SK-N-MC (cell line): ENCODE measurements at regions not wholly inside any gene's neighbourhood (a gene's known extent, or its start where the extent isn't known, plus 50 kb on each side); places are given as distances from the start of the nearest gene placed in this dataset.
"Not testable (repeated sequence)": the region's sequence is repeated elsewhere in the genome, so short reads cannot be mapped to it uniquely, and the experiment has no call there.

Experiments used
- DNase-seq: peaks from one replicate; pipeline ENCODE4 v3.0.0-alpha.2; 2011; ENCODE audit warnings: low read depth, low spot score
- H3K27ac ChIP-seq: fragments of 200-600 bp; sonication (generic); 2 replicates; pipeline ENCODE4 v1.5.1; 2016; ENCODE audit warnings: mixed run types
- H3K36me3 ChIP-seq: fragments of 200-600 bp; sonication (generic); 2 replicates; pipeline ENCODE4 v1.6.1; 2017; ENCODE audit warnings: antibody characterized with exemption, low read length, mixed read lengths; ENCODE audit not compliant: insufficient read depth
- H3K4me3 ChIP-seq: fragments of 200-600 bp; sonication (generic); 2 replicates; pipeline ENCODE4 v1.5.1; 2016
- H3K9ac ChIP-seq: fragments of 200-600 bp; sonication (generic); 2 replicates; pipeline ENCODE4 v1.8.0; 2017; ENCODE audit warnings: mixed run types, mixed read lengths; ENCODE audit not compliant: insufficient read length
- H3K9me3 ChIP-seq: fragments of 200-600 bp; sonication (generic); 2 replicates; pipeline ENCODE4 v1.6.1; 2017; ENCODE audit warnings: low read depth, mild to moderate bottlenecking, antibody characterized with exemption, low read length, moderate library complexity, mixed read lengths
- EZH2 ChIP-seq: fragments of 200-600 bp; sonication (generic); IDR thresholded peaks from one replicate; pipeline ENCODE4 v1.6.1; 2017; ENCODE audit warnings: antibody characterized with exemption
- FOXP2 ChIP-seq: optimal IDR thresholded peaks from 2 replicates; pipeline ENCODE3; 2011; ENCODE audit warnings: mild to moderate bottlenecking, moderate library complexity; ENCODE audit not compliant: insufficient read depth; ENCODE audit errors: extremely low read length, control extremely low read depth
- POLR2AphosphoS5 ChIP-seq: IDR thresholded peaks from 2 replicates; pipeline ENCODE4 v1.6.1; 2012; ENCODE audit warnings: mild to moderate bottlenecking, low read depth, low read length, borderline replicate concordance

DNA sequence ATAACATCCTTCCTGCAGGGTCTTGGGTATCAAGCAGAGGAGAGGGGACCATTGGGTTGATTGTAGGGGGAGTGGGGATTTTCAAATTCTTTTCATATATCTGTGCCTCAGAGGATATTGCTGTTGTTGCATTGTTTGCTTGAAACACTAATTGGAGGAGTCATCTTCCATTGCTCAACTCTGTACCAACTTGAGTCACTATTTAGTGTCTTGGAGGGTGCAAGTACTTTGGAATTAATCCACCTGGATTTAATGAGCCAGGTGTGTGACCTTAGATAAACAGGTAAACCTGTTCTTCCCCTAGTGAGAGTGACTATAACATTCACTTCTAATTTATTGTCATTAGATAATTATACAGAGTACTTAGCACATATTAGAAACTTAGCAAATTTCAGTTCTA, 151.3 kb upstream of the CNTNAP4 start:
- H3K9me3 ChIP-seq = no peaks in the 10 kb centered on the region
- H3K27ac ChIP-seq = no peak overlapping the region
- no peak overlapping the region for H3K9ac ChIP-seq
- H3K4me3 ChIP-seq = no peak overlapping the region
- no peaks in the 10 kb centered on the region for H3K36me3 ChIP-seq
- DNase-seq = no peak
- TF ChIP-seq FOXP2 (no peak), EZH2 (no peak), POLR2AphosphoS5 (no peak)

DNA sequence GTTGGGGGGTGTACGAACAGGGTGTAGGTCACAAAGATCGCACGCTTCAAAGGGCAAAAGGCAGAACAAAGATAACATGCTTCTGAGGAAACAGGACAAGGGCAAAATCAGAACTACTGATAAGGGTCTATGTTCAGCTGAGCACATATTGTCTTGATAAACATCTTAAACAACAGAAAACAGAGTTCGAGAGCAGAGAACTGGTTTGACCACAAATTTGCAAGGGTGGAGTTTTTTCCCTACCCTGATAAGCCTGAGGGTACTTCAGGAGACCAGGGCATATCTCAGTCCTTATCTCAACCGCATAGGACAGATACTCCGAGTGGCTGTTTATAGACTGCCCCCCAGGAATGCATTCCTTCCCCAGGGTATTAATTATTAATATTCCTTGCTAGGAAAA, 139.1 kb upstream of the CNTNAP4 start:
- not testable (repeated sequence) for DNase-seq, H3K9ac ChIP-seq, H3K36me3 ChIP-seq, H3K9me3 ChIP-seq, H3K27ac ChIP-seq, H3K4me3 ChIP-seq

DNA sequence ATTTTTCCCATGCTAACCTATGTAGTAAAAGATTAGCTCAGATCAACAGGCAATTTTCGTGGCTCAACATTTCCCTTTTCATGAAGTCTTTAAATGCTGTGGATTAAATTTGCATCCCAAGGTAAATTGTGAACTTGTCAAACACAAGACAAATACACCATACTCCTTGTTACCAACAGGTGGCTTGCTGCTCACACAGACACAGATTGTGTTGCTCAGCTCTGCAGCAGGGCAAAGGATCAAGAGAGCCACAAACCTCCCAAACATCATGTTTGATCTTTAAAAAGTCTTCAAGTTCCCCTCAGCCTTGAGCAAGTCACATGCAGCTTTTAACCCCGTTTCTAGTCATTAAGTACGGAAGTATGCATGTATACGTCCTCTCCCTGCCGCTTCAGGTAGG, 119.6 kb upstream of the CNTNAP4 start:
- TF ChIP-seq POLR2AphosphoS5 = no peak
- TF ChIP-seq FOXP2 = no peak
- no peak overlapping the region for H3K9ac ChIP-seq
- H3K27ac ChIP-seq = no peak overlapping the region
- no peak for DNase-seq
- no peaks in the 10 kb centered on the region for H3K36me3 ChIP-seq
- no peaks in the 10 kb centered on the region for H3K9me3 ChIP-seq
- H3K4me3 ChIP-seq = no peak overlapping the region

DNA sequence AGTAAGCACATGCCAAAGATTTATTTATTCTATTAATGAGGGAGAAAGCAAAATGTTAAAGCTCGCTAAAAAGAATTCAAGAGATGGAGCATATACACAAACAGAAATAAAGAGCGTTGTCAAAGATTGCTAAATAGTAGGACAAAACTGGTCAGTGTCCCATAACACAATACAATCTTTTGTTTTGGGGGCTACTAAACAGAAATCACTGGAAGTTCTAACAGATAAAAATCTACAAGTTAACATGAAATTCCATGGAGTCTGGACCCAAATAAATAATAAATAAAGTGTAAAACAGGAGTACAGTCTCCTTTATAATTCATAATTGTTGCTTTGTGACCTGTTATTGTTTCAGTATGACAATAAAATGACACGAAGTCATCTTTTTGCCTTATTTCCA, 115.2 kb upstream of the CNTNAP4 start:
- TF ChIP-seq POLR2AphosphoS5 = no peak
- TF ChIP-seq EZH2 = no peak
- no peaks in the 10 kb centered on the region for H3K36me3 ChIP-seq
- H3K9ac ChIP-seq = no peak overlapping the region
- DNase-seq = no peak
- no peaks in the 10 kb centered on the region for H3K9me3 ChIP-seq
- no peak overlapping the region for H3K27ac ChIP-seq
- H3K4me3 ChIP-seq = no peak overlapping the region

DNA sequence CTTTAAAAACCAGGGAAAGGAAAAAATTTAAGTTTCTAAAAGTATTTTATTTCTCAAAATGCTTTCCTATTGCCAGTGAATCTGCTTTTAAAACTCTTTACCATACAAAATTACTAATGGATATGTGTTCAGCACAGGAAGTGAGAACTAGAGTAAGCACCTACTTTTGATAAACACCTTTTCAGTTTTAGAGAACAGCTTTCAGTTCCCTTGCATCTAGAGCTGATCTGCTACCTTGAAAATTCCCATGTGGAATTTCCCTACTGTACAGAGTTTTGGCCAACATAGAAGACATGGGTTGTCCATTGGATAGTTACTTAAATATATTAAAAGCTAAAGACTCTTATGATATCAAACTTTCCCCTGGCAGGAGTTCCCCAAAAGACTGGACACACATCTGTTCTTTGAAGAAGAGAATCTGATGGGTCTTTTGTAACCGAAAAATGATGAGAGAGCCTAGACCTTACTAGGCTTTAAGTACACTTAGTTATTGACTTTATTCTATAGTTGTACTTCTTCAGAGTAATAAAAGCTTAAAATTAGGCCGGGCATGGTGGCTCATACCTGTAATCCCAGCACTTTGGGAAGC, 112.1 kb upstream of the CNTNAP4 start:
- Histone ChIP-seq H3K36me3 (no peaks in the 10 kb centered on the region), H3K9ac (no peak overlapping the region), H3K27ac (no peak overlapping the region), H3K4me3 (no peak overlapping the region), H3K9me3 (no peaks in the 10 kb centered on the region)
- DNase-seq = no peak
- TF ChIP-seq POLR2AphosphoS5 (no peak), FOXP2 (no peak), EZH2 (no peak)

DNA sequence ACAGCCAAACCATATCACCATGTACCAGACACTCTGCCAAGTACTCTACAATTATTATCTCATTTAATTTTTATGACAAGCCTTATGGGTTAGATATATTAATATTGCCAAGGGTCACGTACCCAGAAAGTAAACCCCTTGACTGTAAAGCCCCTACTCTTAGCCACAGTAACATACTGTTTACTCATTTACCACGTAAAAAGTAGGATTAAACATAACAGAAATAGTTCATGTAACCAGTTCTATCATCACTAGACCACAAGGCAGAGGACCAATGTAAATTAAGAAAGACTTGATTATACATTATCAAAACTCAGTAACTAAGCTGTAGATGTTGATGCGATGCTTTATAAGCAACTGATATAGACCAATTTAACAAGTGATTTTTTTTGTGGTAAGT, 101.5 kb upstream of the CNTNAP4 start:
- TF ChIP-seq FOXP2 = no peak
- TF ChIP-seq POLR2AphosphoS5 = no peak
- no peak for TF ChIP-seq EZH2
- Histone ChIP-seq H3K4me3 (no peak overlapping the region), H3K9me3 (no peaks in the 10 kb centered on the region), H3K36me3 (no peaks in the 10 kb centered on the region), H3K9ac (no peak overlapping the region), H3K27ac (no peak overlapping the region)
- DNase-seq = no peak

DNA sequence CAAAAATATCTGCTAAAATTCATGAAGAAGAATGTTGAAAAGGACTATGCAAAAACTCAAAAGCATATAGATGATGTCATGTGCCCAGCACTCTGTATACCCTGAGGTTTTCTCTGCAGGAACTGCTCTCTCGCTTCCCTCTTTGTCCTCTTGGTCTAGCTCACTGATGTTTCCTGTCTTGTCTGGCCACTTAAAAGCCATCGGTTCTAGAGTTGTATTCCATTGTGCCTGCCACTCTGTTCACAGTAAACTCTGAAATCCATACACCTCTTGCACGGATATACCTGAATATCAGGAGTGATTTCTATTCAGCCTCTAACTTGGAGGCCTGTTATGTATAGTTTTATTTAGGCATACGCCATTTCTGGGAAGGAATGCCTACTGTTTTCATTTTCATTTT, 101.0 kb upstream of the CNTNAP4 start:
- Histone ChIP-seq H3K27ac (no peak overlapping the region), H3K36me3 (no peaks in the 10 kb centered on the region), H3K4me3 (no peak overlapping the region), H3K9ac (no peak overlapping the region), H3K9me3 (no peaks in the 10 kb centered on the region)
- TF ChIP-seq POLR2AphosphoS5 (no peak), FOXP2 (no peak), EZH2 (no peak)
- DNase-seq = no peak

DNA sequence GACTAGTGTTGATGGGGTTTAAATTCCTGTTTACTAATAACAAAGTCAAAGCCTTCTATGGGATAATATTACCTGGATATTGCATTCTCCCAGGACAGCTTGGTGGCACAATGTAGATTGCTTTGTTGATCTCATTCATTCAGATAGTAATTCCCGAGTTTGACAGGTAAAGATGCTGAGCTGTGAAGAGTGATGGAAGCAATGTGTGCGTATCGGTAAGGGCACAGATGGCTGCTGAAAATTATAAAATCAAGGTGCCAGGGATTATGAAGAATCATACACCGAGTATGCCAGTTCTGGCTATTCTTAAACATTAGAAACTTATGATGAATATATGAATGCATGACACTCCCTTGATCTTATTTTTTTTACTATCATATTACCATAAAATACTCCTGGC, 100.6 kb upstream of the CNTNAP4 start:
- Histone ChIP-seq H3K9me3 (no peaks in the 10 kb centered on the region), H3K4me3 (no peak overlapping the region), H3K27ac (no peak overlapping the region), H3K9ac (no peak overlapping the region), H3K36me3 (no peaks in the 10 kb centered on the region)
- TF ChIP-seq EZH2 (no peak), POLR2AphosphoS5 (no peak), FOXP2 (no peak)
- DNase-seq = no peak

DNA sequence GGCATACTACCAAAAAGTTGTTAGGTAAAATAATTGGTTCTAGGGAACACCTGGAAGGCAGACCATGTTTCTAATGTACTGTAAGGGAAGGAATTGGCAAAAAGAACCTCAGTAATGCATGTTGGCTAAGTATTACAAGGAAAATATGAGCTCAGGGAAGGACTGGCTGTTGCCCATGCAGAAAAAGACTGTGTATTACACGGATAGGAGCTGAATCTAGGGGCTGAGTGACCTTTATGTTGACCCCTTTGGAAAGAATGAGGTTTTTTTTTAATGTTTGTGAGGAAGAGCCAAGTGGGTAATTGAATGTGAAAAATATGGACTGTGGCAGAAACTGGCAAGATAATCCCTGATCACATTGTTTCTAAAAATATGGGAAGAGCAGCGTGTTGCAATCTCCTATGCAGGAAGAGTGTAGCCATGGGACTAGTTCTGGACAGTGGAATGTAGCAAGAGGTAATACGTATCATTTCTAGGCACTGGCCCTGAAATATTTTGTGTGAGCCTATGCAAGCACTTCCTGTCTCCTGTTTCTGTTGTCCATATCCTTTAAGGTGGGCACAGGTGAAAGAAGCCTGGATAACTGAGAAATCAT, 95.1 kb upstream of the CNTNAP4 start:
- Histone ChIP-seq H3K36me3 (no peaks in the 10 kb centered on the region), H3K4me3 (no peak overlapping the region), H3K9me3 (no peaks in the 10 kb centered on the region), H3K9ac (no peak overlapping the region), H3K27ac (no peak overlapping the region)
- no peak for DNase-seq
- TF ChIP-seq POLR2AphosphoS5 (no peak), EZH2 (no peak)
